ENCODE measurements at regions not wholly inside any gene's neighbourhood (a gene's known extent, or its start where the extent isn't known, plus 50 kb on each side); places are given as distances from the start of the nearest gene placed in this dataset.
A peak's percentile ranks its signal among the peaks of the same experiment; 100 is the strongest.

- no peak for TF ChIP-seq CTCF (IDR thresholded peaks at IDR 0.05; ENCODE audit: low read length, missing control alignments)
- no peak for DNase-seq (ENCODE audit: low read depth)
- H3K4me3 ChIP-seq (replicated peaks; ENCODE audit: low read depth, low read length): no peak overlapping the region
These were observed 889.7 kb upstream of the CDH9 start for GRCh38 chr5:27928060-27928459.

DNA sequence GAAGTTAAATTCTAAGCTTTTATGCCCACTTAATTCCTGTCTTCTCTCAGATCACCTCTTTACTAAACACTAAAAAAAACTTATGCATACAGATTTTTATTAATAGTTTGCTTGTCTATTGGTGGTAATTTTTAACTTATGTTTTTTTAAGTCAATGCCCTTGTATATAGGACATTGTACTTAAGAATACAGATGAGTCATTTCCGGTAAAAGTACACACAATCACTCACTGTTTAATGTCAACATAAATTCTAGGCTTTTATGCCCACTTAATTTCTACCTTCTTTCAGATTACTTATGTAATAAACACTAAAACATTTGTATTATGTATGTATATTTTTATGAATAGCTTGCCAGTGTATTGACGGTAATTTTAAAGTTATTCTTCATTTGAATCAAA, 872.8 kb upstream of the CDH9 start:
- peak; percentile 44 for DNase-seq (ENCODE audit: low read depth)

DNA sequence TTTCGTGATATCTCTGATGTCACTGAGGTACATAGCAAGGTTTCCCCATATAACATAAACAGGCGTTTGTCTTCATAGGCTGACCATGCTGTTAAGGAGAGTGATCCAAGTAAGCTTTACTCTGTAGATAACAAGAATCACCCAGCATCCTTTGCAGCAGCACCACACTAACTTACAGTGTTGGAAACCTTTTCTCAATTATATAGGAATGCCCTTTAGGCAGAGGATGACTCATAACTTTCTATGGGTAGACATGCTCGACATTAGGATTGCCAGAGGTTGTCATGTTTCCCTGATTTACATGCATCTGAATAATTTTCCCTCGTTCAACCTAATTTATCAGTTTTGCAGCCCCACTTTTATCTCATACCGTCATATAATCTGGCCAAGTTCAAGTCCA, 870.0 kb upstream of the CDH9 start:
- no peak for TF ChIP-seq CTCF (IDR thresholded peaks at IDR 0.05; ENCODE audit: low read length, missing control alignments)
- no peak for DNase-seq (ENCODE audit: low read depth)
- H3K4me3 ChIP-seq (replicated peaks; ENCODE audit: low read depth, low read length): no peak overlapping the region

More for the DNA sequence above, 872.8 kb upstream of the CDH9 start:
- no peak overlapping the region for H3K4me3 ChIP-seq (replicated peaks; ENCODE audit: low read depth, low read length)
- TF ChIP-seq CTCF (IDR thresholded peaks at IDR 0.05; ENCODE audit: low read length, missing control alignments): no peak

DNA sequence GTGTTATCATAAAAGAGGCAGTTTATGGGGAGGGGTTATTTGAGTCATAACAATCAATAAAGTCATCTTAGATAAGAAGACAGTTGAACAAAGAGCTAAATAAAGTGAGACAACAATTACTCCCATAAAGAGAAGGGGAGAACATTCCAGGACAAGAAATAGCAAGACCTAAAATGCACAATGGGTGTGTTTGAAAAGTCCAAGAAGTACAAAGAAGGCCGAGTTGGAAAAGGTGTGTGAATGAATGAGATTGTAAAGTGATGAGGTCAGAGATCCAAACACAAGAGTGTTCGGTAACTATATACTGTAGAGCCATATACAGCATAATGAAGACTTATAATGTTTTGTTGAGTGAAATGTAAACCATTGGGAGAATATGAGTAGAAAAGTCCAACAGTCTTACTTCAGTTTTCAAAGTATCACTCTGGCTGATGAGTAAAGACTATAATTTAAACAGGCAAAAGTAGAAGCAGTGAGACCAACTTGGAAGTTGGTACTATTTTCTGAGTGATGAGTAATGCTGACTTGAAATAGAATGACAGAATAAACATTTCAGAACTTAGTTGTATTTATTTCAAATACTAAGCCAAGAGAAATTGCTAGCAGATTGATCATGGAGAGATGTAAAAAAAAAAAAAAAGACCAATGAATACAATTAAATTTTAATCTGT, 868.7 kb upstream of the CDH9 start:
- DNase-seq (ENCODE audit: low read depth): peak; percentile 1
- H3K4me3 ChIP-seq (replicated peaks; ENCODE audit: low read depth, low read length): no peak overlapping the region
- no peak for TF ChIP-seq CTCF (IDR thresholded peaks at IDR 0.05; ENCODE audit: low read length, missing control alignments)

DNA sequence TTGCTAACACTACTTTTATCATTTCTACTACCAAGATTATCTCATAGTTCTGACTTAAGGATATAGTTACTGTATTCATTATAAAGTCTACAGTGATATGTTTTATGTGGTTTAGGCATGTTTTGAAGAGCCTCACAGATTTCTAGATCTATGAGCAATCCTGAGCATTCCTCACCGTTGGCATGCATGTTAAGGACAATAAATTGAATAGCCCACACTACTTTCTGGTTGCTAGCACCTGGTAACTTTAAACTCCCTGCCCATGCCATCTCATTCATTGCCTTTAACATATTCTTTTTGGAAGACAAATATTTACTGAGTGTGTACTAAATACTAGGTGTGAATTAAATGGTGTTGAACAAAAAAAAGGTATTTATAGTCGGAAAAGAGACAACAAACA, 868.1 kb upstream of the CDH9 start:
- no peak overlapping the region for H3K4me3 ChIP-seq (replicated peaks; ENCODE audit: low read depth, low read length)
- no peak for TF ChIP-seq CTCF (IDR thresholded peaks at IDR 0.05; ENCODE audit: low read length, missing control alignments)

DNA sequence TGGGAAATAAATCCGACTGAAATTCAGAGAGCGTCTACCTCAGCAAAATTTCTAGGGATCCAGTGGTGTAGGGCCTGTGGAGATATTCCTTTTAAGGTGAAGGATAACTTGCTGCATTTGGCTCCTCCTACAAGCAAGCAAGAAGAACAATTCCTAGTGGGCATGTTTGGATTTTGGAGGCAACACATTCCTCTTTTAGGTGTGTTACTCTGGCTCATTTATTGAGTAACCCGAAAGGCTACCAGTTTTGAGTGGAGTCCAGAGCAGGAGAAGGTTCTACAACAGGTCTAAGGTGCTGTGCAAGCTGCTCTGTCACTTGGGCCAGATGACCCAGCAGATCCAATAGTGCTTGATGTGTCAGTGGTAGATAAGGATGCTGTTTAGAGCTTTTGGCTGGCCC, 862.4 kb upstream of the CDH9 start:
- no peak overlapping the region for H3K4me3 ChIP-seq (replicated peaks; ENCODE audit: low read depth, low read length)
- DNase-seq (ENCODE audit: low read depth): no peak
- TF ChIP-seq CTCF (IDR thresholded peaks at IDR 0.05; ENCODE audit: low read length, missing control alignments): no peak

More for the DNA sequence above, 868.1 kb upstream of the CDH9 start:
- no peak for DNase-seq (ENCODE audit: low read depth)

- H3K4me3 ChIP-seq (replicated peaks; ENCODE audit: low read depth, low read length): no peak overlapping the region
- TF ChIP-seq CTCF (IDR thresholded peaks at IDR 0.05; ENCODE audit: low read length, missing control alignments): no peak
- DNase-seq (ENCODE audit: low read depth): no peak
These were observed 837.7 kb upstream of the CDH9 start for GRCh38 chr5:27876071-27876470.

Data from fibroblast of pulmonary artery (primary cell).